Ishikawa (cell line): ENCODE measurements at regions not wholly inside any gene's neighbourhood (a gene's known extent, or its start where the extent isn't known, plus 50 kb on each side); places are given as distances from the start of the nearest gene placed in this dataset.

Experiments
- CEBPB ChIP-seq: IDR thresholded peaks from 2 replicates; pipeline ENCODE4 v1.6.1; 2012
- EP300 ChIP-seq: IDR thresholded peaks from 2 replicates; pipeline ENCODE4 v1.6.1; 2012; ENCODE audit warnings: borderline replicate concordance
- FOXM1 ChIP-seq: IDR thresholded peaks from 2 replicates; pipeline ENCODE4 v1.6.1; 2012; ENCODE audit warnings: low read depth, borderline replicate concordance
- MAX ChIP-seq: IDR thresholded peaks from 2 replicates; pipeline ENCODE4 v1.6.1; 2012
- NFIC ChIP-seq: IDR thresholded peaks from 2 replicates; pipeline ENCODE4 v1.6.1; 2012
- RAD21 ChIP-seq: IDR thresholded peaks from 2 replicates; pipeline ENCODE4 v1.6.1; 2012; ENCODE audit warnings: low read depth
- TAF1 ChIP-seq: IDR thresholded peaks from 2 replicates; pipeline ENCODE4 v1.6.1; 2012; ENCODE audit warnings: low read depth, mild to moderate bottlenecking
- TCF12 ChIP-seq: IDR thresholded peaks from 2 replicates; pipeline ENCODE4 v1.6.1; 2012; ENCODE audit warnings: low read depth
- TEAD4 ChIP-seq: IDR thresholded peaks from 2 replicates; pipeline ENCODE4 v1.6.1; 2012

GRCh38 chr13:73822668-73823592, 311.3 kb downstream of the KLF12 start:
- no peak for TF ChIP-seq MAX
- no peak for TF ChIP-seq EP300
- TF ChIP-seq TEAD4, result no peak
- TF ChIP-seq CEBPB, result no peak
- TF ChIP-seq TCF12, result no peak
- no peak for TF ChIP-seq FOXM1
- TF ChIP-seq RAD21, result no peak
- TF ChIP-seq NFIC, result no peak
- TF ChIP-seq TAF1, result no peak
